HCT116 (cell line): ENCODE measurements at regions not wholly inside any gene's neighbourhood (a gene's known extent, or its start where the extent isn't known, plus 50 kb on each side); places are given as distances from the start of the nearest gene placed in this dataset.

Experiments
- CTCF ChIP-seq, 3 experiments: fragments of 200-600 bp in 1 of 3; sonication (generic) in 1 of 3; IDR thresholded peaks in 2 of 3; conservative IDR thresholded peaks in 1 of 3; 2 replicates each; pipeline ENCODE4 v1.5.1; 2012 to 2017; ENCODE audit warnings: low read depth in 2 of 3, low read length in 2 of 3, antibody characterized with exemption in 1 of 3, borderline replicate concordance in 1 of 3, control low read depth in 1 of 3, mild to moderate bottlenecking in 1 of 3, mixed read lengths in 1 of 3, mixed run types in 1 of 3, moderate library complexity in 1 of 3; ENCODE audit not compliant: insufficient read depth in 1 of 3
- REST ChIP-seq: IDR thresholded peaks from 2 replicates; pipeline ENCODE4 v1.6.1; 2012; ENCODE audit warnings: low read depth
- ZBTB33 ChIP-seq: IDR thresholded peaks from 2 replicates; pipeline ENCODE4 v1.6.1; 2011; ENCODE audit warnings: mild to moderate bottlenecking, low read length, moderate library complexity; ENCODE audit not compliant: insufficient replicate concordance; ENCODE audit errors: extremely low read depth

GRCh38 chr18:55863391-55863706 lies 275.4 kb upstream of the TCF4 start:
- TF ChIP-seq CTCF (IDR thresholded peaks at IDR 0.05 in 2 of 3, conservative IDR thresholded peaks at IDR 0.05 in 1 of 3; ENCODE audit: borderline replicate concordance in 1 of 3, insufficient read depth in 1 of 3, low read depth in 2 of 3, low read length in 2 of 3) (no peak), ZBTB33 (no peak), REST (no peak)
